Smooth muscle cell (in vitro differentiated cells): ENCODE measurements at regions not wholly inside any gene's neighbourhood (a gene's known extent, or its start where the extent isn't known, plus 50 kb on each side); places are given as distances from the start of the nearest gene placed in this dataset.

Source experiments
- DNase-seq: peaks from one replicate; lab custom pipeline; 2025; ENCODE audit not compliant: unreplicated experiment; lab: John Stamatoyannopoulos, UW
- H2AFZ ChIP-seq: fragments of 200-600 bp; sonication (generic); 2 replicates; pipeline ENCODE4 v1.6.0; 2016; ENCODE audit warnings: antibody characterized with exemption, low read depth, mild to moderate bottlenecking
- H3F3A ChIP-seq: fragments of 200-600 bp; sonication (generic); 2 replicates; pipeline ENCODE4 v1.6.0; 2017; ENCODE audit warnings: antibody characterized with exemption, low read depth
- H3K27ac ChIP-seq: fragments of 200-600 bp; sonication (generic); 2 replicates; pipeline ENCODE4 v1.5.1; 2016; ENCODE audit warnings: low read depth, mild to moderate bottlenecking
- H3K27me3 ChIP-seq: fragments of 200-600 bp; sonication (generic); 2 replicates; pipeline ENCODE4 v1.6.1; 2016; ENCODE audit warnings: low read depth, mild to moderate bottlenecking
- H3K36me3 ChIP-seq: fragments of 200-600 bp; sonication (generic); 2 replicates; pipeline ENCODE4 v1.5.1; 2016; ENCODE audit warnings: low read depth
- H3K4me1 ChIP-seq: fragments of 200-600 bp; sonication (generic); 2 replicates; pipeline ENCODE4 v1.5.1; 2016; ENCODE audit warnings: low read depth
- H3K4me2 ChIP-seq: fragments of 200-600 bp; sonication (generic); 2 replicates; pipeline ENCODE4 v1.6.0; 2016; ENCODE audit warnings: mild to moderate bottlenecking
- H3K4me3 ChIP-seq: fragments of 200-600 bp; sonication (generic); 2 replicates; pipeline ENCODE4 v1.5.1; 2016; ENCODE audit warnings: mild to moderate bottlenecking
- H3K79me2 ChIP-seq: fragments of 200-600 bp; sonication (generic); 2 replicates; pipeline ENCODE4 v1.6.0; 2016; ENCODE audit warnings: low read depth, mild to moderate bottlenecking
- H3K9ac ChIP-seq: fragments of 200-600 bp; sonication (generic); 2 replicates; pipeline ENCODE4 v1.6.0; 2016; ENCODE audit warnings: low read depth
- H3K9me3 ChIP-seq: fragments of 200-600 bp; sonication (generic); replicated peaks from 2 replicates; pipeline ENCODE4 v1.5.1; 2016; ENCODE audit warnings: low read depth
- H4K20me1 ChIP-seq: fragments of 200-600 bp; sonication (generic); 2 replicates; pipeline ENCODE4 v1.6.0; 2016; ENCODE audit warnings: low read depth
- CTCF ChIP-seq: fragments of 200-600 bp; sonication (generic); IDR thresholded peaks from 2 replicates; pipeline ENCODE4 v1.5.1; 2017; ENCODE audit warnings: borderline replicate concordance, mild to moderate bottlenecking, antibody characterized with exemption; ENCODE audit not compliant: insufficient read depth, poor library complexity, severe bottlenecking
- WGBS: methylation state at CpG from one replicate; pipeline ENCODE4 v1.1.7; 2016; ENCODE audit warnings: low lambda C conversion rate; 5-methylcytosine and 5-hydroxymethylcytosine counted together

GRCh38 chr10:112002206-112002605, 181.4 kb downstream of the GPAM start:
- 92% methylated on average over 3 of the region's 3 CpGs for WGBS
- Histone ChIP-seq H3K27me3 (no peaks in the 10 kb centered on the region), H2AFZ (no peak overlapping the region), H3K9ac (no peak overlapping the region), H3K36me3 (no peaks in the 10 kb centered on the region), H3K4me3 (no peak overlapping the region), H3K4me2 (no peak overlapping the region), H3K9me3 (no peaks in the 10 kb centered on the region), H3K4me1 (no peaks in the 10 kb centered on the region), H3K27ac (no peak overlapping the region), H3K79me2 (no peaks in the 10 kb centered on the region), H3F3A (no peaks in the 10 kb centered on the region), H4K20me1 (no peaks in the 10 kb centered on the region)
- TF ChIP-seq CTCF, result no peak
- DNase-seq, result no peak

- Histone ChIP-seq H3K4me1 (no peaks in the 10 kb centered on the region), H3K9me3 (no peaks in the 10 kb centered on the region), H3K79me2 (no peaks in the 10 kb centered on the region), H3F3A (no peaks in the 10 kb centered on the region), H3K36me3 (no peaks in the 10 kb centered on the region), H3K4me3 (no peak overlapping the region), H4K20me1 (no peaks in the 10 kb centered on the region), H3K4me2 (no peak overlapping the region), H3K27me3 (no peaks in the 10 kb centered on the region), H3K27ac (no peak overlapping the region), H2AFZ (no peak overlapping the region), H3K9ac (no peak overlapping the region)
- WGBS, result 89% methylated on average over 4 of the region's 4 CpGs
- DNase-seq, result no peak
- TF ChIP-seq CTCF, result no peak
Measured at GRCh38 chr10:112004075-112004474, 179.5 kb downstream of the GPAM start.

DNA sequence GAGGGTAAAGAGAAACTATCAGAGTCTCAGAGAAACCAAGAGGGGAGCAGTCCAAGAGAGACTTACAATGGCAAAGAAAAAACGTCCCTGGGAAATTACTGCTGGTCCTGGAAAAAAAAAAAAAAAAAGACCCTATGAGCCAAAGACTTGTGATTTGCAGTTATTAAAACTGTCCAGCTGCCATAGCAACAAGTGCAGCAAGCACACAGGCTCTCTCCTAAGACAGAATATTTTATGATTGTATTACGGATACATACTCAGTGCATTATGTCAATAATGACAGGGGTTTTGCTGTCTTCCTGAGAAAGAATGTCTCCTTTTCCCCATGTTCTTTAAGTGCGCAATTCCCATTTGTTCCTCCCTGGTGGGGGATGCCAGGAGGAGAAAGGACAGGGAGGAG, 178.5 kb downstream of the GPAM start:
- H3K9me3 ChIP-seq, result no peaks in the 10 kb centered on the region
- no peaks in the 10 kb centered on the region for H3F3A ChIP-seq
- no peak overlapping the region for H3K9ac ChIP-seq
- 83% methylated on average over 3 of the region's 3 CpGs for WGBS
- no peak overlapping the region for H2AFZ ChIP-seq
- H3K36me3 ChIP-seq, result no peaks in the 10 kb centered on the region
- no peak overlapping the region for H3K4me3 ChIP-seq
- no peaks in the 10 kb centered on the region for H4K20me1 ChIP-seq
- H3K4me2 ChIP-seq, result no peak overlapping the region
- H3K27me3 ChIP-seq, result no peaks in the 10 kb centered on the region
- DNase-seq, result no peak
- H3K27ac ChIP-seq, result no peak overlapping the region
- no peaks in the 10 kb centered on the region for H3K79me2 ChIP-seq
- H3K4me1 ChIP-seq, result no peaks in the 10 kb centered on the region
- TF ChIP-seq CTCF, result no peak

- no peak overlapping the region for H3K4me3 ChIP-seq
- 98% methylated on average over 2 of the region's 2 CpGs for WGBS
- H2AFZ ChIP-seq, result no peak overlapping the region
- no peak overlapping the region for H3K9ac ChIP-seq
- H3K4me2 ChIP-seq, result no peak overlapping the region
- no peaks in the 10 kb centered on the region for H3K4me1 ChIP-seq
- no peak overlapping the region for H3K27ac ChIP-seq
- H3F3A ChIP-seq, result no peaks in the 10 kb centered on the region
- H4K20me1 ChIP-seq, result no peaks in the 10 kb centered on the region
- H3K36me3 ChIP-seq, result no peaks in the 10 kb centered on the region
- DNase-seq, result no peak
- no peaks in the 10 kb centered on the region for H3K9me3 ChIP-seq
- H3K27me3 ChIP-seq, result no peaks in the 10 kb centered on the region
- H3K79me2 ChIP-seq, result no peaks in the 10 kb centered on the region
- TF ChIP-seq CTCF, result no peak
Measured at GRCh38 chr10:112006407-112006806, 177.2 kb downstream of the GPAM start.
